ENCODE measurements at regions not wholly inside any gene's neighbourhood (a gene's known extent, or its start where the extent isn't known, plus 50 kb on each side); places are given as distances from the start of the nearest gene placed in this dataset.

GRCh38 chr21:14697769-14698168 is 151.7 kb upstream of the SAMSN1 start:
- no peak for TF ChIP-seq POLR2AphosphoS5 (IDR thresholded peaks at IDR 0.05; ENCODE audit: low read depth, low read length)
- TF ChIP-seq POLR2A (IDR thresholded peaks at IDR 0.05; ENCODE audit: low read depth, low read length): no peak
- TF ChIP-seq TAF1 (IDR thresholded peaks at IDR 0.05; ENCODE audit: low read depth, low read length): no peak
- no peak for TF ChIP-seq POU2F2 (IDR thresholded peaks at IDR 0.05; ENCODE audit: low read depth, low read length)
- TF ChIP-seq SPI1 (IDR thresholded peaks at IDR 0.05; ENCODE audit: low read depth, low read length): no peak

All from GM12891 (cell line).